A673 (cell line): ENCODE measurements at regions not wholly inside any gene's neighbourhood (a gene's known extent, or its start where the extent isn't known, plus 50 kb on each side); places are given as distances from the start of the nearest gene placed in this dataset.
"Not testable (repeated sequence)": the region's sequence is repeated elsewhere in the genome, so short reads cannot be mapped to it uniquely, and the experiment has no call there.

Source experiments
- BruUV-seq: library from RNA; stranded (reverse); fragments of 400-500 nt; replicated peaks from 2 replicates; lab custom pipeline; 2021; lab: Mats Ljungman, UMichigan
- CTCF ChIA-PET: fragments of 300-600 bp; sonication (Branson Sonifier 250); formaldehyde crosslinking; loops from one replicate; lab custom pipeline; 2022; ENCODE audit warnings: antibody characterized with exemption; lab: Charles Lee
- POLR2A ChIA-PET: fragments of 300-600 bp; sonication (Branson Sonifier 250); formaldehyde crosslinking; loops from one replicate; lab custom pipeline; 2022; ENCODE audit warnings: antibody characterized with exemption; ENCODE audit not compliant: low non-redundant PET; lab: Charles Lee
- DNase-seq: peaks from one replicate; pipeline ENCODE4 v3.0.0-alpha.2; 2015; ENCODE audit warnings: low spot score
- H3K27ac ChIP-seq: fragments of 200-600 bp; sonication (generic); 2 replicates; pipeline ENCODE4 v1.5.1; 2016; ENCODE audit warnings: mixed run types, low read depth, mild to moderate bottlenecking, mixed read lengths, antibody characterized with exemption, low read length; ENCODE audit not compliant: poor library complexity, severe bottlenecking
- H3K27me3 ChIP-seq: fragments of 200-600 bp; sonication (generic); replicated peaks from 2 replicates; pipeline ENCODE4 v1.6.1; 2017; ENCODE audit warnings: mixed run types, low read depth, mild to moderate bottlenecking, mixed read lengths, antibody characterized with exemption, low read length; ENCODE audit not compliant: insufficient read depth, poor library complexity
- H3K36me3 ChIP-seq: fragments of 200-600 bp; sonication (generic); 2 replicates; pipeline ENCODE4 v1.6.1; 2016; ENCODE audit warnings: mixed run types, mild to moderate bottlenecking, mixed read lengths, antibody characterized with exemption, low read length; ENCODE audit not compliant: insufficient read depth, poor library complexity, severe bottlenecking
- H3K4me1 ChIP-seq: fragments of 200-600 bp; sonication (generic); 2 replicates; pipeline ENCODE4 v1.6.1; 2017; ENCODE audit warnings: mixed run types, mild to moderate bottlenecking, mixed read lengths, antibody characterized with exemption, low read length; ENCODE audit not compliant: insufficient read depth, poor library complexity, severe bottlenecking
- H3K4me3 ChIP-seq: fragments of 200-600 bp; sonication (generic); 2 replicates; pipeline ENCODE4 v1.5.1; 2016; ENCODE audit warnings: low read depth, mixed run types, mild to moderate bottlenecking, mixed read lengths, low read length; ENCODE audit not compliant: poor library complexity, severe bottlenecking
- H3K9me3 ChIP-seq: fragments of 200-600 bp; sonication (generic); 2 replicates; pipeline ENCODE4 v1.6.1; 2016; ENCODE audit warnings: mixed run types, low read depth, mild to moderate bottlenecking, mixed read lengths, antibody characterized with exemption, low read length; ENCODE audit not compliant: poor library complexity, severe bottlenecking
- EZH2 ChIP-seq: fragments of 200-600 bp; sonication (generic); IDR thresholded peaks from 2 replicates; pipeline ENCODE4 v1.6.1; 2017; ENCODE audit warnings: borderline replicate concordance, low read depth, mild to moderate bottlenecking, mixed read lengths, antibody characterized with exemption, low read length; ENCODE audit not compliant: poor library complexity, severe bottlenecking
- intact Hi-C: fragments of 100-400 bp; cut with micrococcal nuclease; formaldehyde crosslinking; loops from one replicate; pipeline ENCODE4 v1.10.0; 2022; ENCODE audit not compliant: unreplicated experiment
- TF ChIP-seq, protein P1 (sequence below): fragments of 300-800, 200-600 bp; sonication (generic); conservative IDR thresholded peaks from 2 replicates; pipeline ENCODE4 v1.5.1; 2017; ENCODE audit warnings: low read depth, mild to moderate bottlenecking, antibody characterized with exemption, low read length, moderate library complexity, mixed read lengths

DNA sequence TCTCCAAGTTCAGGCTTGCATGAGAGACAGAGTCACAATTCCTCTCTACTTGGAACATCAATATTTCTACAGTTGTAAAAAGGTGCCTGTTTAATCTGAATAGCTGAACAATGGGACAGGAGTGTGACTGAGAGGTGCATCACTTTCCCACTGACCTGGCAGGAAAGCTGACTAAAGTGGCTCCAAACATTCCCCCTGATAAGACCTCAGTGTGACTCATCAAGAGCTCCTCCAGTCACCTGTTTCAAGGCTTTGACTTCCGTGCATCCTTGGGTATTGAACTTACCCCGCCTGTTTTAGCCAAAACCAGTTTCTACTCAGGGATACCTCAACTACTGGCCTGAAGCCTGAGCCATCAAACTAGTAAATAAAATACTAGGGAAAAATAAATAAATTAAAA is 453.9 kb upstream of the DDX18 start:
- ChIA-PET POLR2A (no interaction called here), CTCF (no interaction called here)
- no peak for DNase-seq
- no peaks in the 10 kb centered on the region for H3K36me3 ChIP-seq
- no peak overlapping the region for H3K27ac ChIP-seq
- TF ChIP-seq, protein P1, sequence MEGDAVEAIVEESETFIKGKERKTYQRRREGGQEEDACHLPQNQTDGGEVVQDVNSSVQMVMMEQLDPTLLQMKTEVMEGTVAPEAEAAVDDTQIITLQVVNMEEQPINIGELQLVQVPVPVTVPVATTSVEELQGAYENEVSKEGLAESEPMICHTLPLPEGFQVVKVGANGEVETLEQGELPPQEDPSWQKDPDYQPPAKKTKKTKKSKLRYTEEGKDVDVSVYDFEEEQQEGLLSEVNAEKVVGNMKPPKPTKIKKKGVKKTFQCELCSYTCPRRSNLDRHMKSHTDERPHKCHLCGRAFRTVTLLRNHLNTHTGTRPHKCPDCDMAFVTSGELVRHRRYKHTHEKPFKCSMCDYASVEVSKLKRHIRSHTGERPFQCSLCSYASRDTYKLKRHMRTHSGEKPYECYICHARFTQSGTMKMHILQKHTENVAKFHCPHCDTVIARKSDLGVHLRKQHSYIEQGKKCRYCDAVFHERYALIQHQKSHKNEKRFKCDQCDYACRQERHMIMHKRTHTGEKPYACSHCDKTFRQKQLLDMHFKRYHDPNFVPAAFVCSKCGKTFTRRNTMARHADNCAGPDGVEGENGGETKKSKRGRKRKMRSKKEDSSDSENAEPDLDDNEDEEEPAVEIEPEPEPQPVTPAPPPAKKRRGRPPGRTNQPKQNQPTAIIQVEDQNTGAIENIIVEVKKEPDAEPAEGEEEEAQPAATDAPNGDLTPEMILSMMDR, result no peak
- no peak for TF ChIP-seq EZH2
- intact Hi-C loops, result no loop called here
- peaks cover 10% of the 10 kb centered on the region for H3K9me3 ChIP-seq
- no TSS peak for BruUV-seq
- no peaks in the 10 kb centered on the region for H3K4me1 ChIP-seq
- H3K27me3 ChIP-seq, result no peaks in the 10 kb centered on the region
- H3K4me3 ChIP-seq, result no peak overlapping the region

DNA sequence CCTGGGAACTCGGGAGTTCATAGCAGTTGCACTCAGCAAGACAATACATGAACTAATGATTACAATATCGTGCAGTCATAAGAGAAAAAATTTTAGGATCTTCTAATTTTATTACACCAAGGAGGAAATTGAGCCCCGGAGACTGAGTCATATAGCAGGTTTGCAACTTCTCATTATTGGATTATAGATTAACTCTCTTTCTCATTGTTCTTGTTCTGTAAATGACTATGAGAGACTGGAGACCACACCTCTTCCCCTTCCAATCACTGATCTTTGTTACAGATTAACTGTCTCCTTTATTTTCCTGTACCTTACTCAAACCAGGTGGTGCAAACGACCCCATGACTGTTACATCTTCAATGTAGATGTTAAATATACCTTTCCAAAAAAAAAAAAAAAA is 435.8 kb upstream of the DDX18 start:
- Histone ChIP-seq H3K4me3 (no peak overlapping the region), H3K36me3 (no peaks in the 10 kb centered on the region), H3K4me1 (no peaks in the 10 kb centered on the region), H3K27ac (no peak overlapping the region), H3K27me3 (no peaks in the 10 kb centered on the region), H3K9me3 (no peaks in the 10 kb centered on the region)
- TF ChIP-seq, protein P1, result no peak
- TF ChIP-seq EZH2, result no peak
- ChIA-PET CTCF (no interaction called here), POLR2A (no interaction called here)
- intact Hi-C loops, result no loop called here
- no TSS peak for BruUV-seq
- DNase-seq, result no peak

DNA sequence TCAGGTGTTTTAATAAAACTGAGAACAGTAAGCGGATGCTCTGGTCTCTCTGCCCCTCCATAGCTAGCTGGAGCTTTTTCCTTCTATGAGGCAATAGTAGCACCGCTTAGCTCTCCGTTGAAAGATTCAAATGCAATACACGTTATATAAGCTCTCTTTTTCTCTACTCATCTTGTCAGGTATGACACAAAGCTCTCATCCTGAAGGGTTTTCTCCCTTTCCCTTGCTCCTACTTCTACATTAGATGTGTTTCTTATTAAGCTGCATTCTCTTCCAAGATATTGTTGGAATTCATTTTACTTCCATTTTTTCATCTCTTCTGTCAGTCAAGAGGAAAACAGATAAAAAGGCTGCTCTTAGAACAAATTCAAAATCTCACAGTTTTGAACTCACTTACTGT is 434.6 kb upstream of the DDX18 start:
- ChIA-PET CTCF (no interaction called here), POLR2A (no interaction called here)
- DNase-seq, result no peak
- Histone ChIP-seq H3K36me3 (no peaks in the 10 kb centered on the region), H3K4me1 (no peaks in the 10 kb centered on the region), H3K4me3 (no peak overlapping the region), H3K27ac (no peak overlapping the region), H3K9me3 (no peaks in the 10 kb centered on the region), H3K27me3 (no peaks in the 10 kb centered on the region)
- no TSS peak for BruUV-seq
- TF ChIP-seq, protein P1, result no peak
- TF ChIP-seq EZH2, result no peak
- intact Hi-C loops, result no loop called here

DNA sequence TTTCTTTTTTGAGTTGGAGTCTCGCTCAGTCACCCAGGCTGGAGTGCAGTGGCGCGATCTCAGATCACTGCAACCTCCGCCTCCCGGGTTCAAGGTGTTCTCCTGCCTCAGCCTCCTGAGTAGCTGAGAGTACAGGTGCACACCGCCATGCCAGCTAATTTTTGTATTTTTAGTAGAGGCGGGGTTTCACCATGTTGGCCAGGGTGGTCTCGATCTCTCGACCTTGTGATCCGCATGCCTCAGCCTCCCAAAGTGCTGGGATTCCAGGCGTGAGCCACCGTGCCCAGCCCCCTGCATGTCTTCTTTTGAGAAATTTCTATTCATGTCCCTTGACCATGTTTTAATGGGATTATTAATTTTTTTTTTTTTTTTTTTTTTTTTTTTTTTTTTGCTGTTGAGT is 430.5 kb upstream of the DDX18 start:
- H3K36me3 ChIP-seq, H3K9me3 ChIP-seq, BruUV-seq, intact Hi-C loops, H3K27ac ChIP-seq, POLR2A ChIA-PET, H3K27me3 ChIP-seq, CTCF ChIA-PET, DNase-seq, H3K4me1 ChIP-seq, H3K4me3 ChIP-seq: not testable (repeated sequence)
